Pons (tissue), 1 donor: ENCODE measurements at regions not wholly inside any gene's neighbourhood (a gene's known extent, or its start where the extent isn't known, plus 50 kb on each side); places are given as distances from the start of the nearest gene placed in this dataset.
"Not testable (repeated sequence)": the region's sequence is repeated elsewhere in the genome, so short reads cannot be mapped to it uniquely, and the experiment has no call there.

Experiments used
- DNase-seq: peaks from one replicate; pipeline ENCODE4 v3.0.0-alpha.2; 2016; ENCODE audit warnings: low spot score

DNA sequence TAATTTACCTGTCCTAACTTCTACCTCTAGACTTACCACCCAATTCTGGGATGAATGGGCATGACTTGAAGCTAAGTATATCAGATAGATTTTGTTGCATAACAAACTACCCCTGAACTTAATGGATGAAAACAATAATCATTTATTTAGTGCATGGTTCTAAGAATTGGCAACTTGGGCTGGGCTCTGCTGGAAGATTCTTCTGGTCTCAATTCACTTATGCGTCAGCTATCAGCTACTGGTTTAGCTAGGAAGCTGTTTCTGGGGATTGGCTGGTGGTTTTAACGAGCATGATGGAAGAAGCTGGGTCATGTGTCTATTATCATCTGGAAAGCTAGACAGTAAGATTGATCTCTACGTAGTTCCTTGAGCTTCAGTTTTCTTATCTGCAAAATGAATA is 77.3 kb upstream of the LMCD1 start:
- DNase-seq = no peak

DNA sequence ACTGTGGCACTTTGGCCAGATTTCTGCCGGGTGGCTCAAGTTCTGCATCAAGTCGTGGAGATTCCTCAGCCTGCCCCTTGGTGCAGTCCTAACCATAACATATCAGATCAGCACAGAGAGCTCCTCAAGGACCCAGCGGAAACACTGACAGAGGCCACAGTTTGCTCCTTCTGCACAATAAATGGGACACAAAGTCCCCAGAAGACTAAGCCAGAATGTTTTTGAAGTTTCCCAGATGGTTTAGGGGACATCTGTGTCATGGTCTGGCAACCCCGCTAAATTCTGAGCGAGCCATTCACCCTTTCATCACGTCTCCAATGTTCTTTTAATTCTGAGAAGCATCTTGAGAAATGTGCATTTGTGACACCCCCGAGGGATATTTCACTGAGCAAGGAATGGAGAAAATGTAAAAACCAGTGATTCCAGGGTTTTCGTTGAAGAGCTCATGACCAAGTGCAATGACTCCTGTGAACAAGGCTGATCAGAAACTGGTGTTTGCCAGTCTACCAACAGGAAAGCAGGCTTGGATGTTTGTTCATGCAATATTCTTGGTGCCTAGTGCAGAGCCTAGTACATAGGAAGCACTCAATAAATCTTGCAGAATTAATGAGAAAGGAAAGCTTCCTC is 64.8 kb upstream of the LMCD1 start:
- DNase-seq = no peak

DNA sequence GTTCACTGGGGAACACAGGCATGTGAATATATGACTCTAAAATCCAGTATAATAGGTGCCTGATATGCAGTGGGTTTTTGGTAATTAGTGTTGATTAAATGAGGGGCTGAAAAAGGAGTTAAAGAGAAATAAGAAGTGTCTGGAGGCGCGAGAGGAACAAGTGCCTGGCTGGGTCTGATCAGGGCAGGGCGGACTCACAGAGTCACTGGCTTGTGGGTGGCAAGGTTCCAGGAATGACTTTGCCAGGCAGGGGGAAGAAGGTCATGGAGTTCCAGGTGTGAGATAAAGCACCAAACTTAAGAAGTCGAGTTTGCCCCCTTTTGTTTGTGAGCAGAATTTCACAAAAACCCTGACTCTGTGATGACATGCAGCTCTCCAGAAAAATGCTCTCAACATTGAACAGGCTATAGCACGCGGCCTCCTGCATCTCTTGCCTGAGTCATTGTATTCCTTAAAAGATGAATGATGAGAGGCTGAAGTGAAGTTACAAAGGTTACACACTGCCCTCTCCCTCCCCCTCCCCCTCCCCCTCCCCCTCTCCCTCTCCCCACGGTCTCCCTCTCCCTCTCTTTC is 63.0 kb upstream of the LMCD1 start:
- no peak for DNase-seq

DNA sequence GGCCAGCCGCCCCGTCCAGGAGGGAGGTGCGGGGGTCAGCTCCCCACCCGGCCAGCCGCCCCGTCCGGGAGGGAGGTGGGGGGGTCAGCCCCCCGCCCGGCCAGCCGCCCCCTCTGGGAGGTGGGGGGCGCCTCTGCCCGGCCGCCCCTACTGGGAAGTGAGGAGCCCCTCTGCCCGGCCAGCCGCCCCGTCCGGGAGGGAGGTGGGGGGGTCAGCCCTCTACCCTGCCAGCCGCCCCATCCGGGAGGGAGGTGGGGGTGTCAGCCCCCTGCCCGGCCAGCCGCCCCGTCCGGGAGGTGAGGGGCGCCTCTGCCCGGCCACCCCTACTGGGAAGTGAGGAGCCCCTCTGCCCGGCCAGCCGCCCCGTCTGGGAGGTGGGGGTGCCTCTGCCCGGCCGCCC is 61.5 kb upstream of the LMCD1 start:
- DNase-seq = not testable (repeated sequence)

DNA sequence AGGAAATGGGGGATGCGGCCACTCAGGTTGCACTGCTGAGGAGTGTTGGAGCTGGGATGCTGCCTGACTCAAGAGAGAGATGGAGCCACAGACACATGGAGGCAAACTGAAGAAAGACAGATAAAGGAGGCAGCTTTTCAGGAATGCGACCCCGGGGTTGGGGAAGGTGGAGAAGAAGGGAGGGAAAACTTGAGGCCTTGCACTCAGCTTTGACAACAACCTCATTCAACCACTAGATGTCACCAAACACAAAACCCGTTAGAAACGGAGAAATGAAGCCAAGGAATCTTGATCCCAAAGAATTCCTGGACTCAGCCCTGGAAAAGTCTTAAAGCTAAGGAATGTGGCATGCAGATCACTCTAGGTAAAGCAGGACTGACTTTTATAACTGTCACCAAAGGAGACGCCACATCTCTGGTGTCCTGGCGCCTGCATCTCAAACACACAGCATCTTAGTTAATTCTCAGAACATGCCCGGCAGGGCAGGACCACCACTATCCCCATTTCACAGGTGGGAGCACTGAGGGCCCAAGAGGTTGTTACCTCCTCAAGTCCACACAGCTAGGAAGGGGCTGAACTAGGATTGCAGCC is 59.6 kb upstream of the LMCD1 start:
- DNase-seq = peak; percentile 82

DNA sequence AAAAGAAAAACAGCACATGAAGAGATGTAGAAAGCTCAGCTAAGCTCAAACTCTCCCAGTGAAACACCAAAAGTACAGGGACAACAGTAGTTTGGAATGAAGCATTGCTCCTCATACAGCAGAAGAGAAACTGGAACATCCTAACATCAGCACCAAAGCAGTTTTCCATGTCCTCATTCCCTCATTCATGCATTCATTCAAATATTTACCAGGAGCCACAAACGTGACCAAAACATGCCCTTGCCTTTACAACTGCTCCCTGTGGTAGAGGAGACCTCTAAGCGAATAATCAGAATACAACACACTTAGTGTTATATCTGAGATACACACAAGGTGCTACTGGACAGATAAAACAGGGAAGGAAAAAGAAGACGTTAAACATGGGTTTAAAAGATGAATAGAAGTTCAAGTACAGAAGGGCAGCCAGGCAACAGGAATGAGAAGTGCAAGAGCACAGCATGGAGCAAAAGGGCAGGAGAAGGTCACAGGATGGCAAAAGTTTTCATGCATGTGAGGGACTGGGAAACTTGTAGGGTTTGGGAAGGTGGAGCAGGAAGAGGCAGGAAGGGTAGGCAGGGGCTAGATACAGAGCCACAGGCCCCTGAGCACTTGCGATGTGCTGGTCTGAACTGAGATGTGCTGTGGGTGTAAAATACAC is 58.5 kb upstream of the LMCD1 start:
- no peak for DNase-seq

DNA sequence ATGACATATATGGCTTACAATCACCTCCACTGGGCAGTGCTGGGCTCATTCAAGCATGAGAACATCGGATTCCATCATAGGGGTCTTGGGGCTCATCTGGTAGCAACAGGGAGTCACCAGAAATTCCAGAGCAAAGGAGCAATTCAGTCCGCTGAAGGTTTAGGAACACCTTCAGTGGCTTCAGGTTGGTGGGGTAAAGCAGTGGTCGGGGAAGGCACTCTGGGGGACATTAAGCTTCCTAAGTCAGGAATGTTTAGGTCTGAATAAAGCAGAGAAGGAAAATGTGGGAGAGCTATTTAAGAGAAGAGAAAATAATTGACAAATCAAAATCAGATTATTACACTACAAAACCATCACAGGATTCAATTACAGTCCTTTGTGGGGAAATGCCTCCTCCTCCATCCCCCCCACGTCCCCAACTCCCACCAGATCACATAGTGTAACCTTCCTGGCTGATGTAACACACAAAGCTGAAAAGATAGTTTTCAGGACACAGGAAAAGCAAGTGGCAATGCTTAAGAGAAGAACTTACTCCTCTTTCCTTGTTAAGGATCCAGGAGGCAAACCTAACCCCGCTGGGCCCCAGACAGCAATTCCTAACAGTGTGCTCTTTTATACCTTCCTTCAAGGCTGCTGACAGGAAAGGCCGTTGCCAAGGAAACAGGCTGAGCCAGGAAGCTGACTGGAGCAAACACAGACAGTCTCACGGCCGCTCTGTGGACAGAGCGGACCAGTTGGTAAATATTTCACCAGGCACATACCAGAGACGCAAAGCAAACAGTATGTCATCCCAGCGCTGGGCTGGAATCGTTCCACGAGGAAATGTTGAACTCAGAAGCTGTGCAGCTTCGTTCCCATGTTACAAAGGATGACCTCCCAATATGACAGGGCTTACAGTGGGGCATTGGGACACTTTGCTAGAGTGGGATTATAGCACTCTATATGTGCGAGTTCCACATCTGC is 57.5 kb upstream of the LMCD1 start:
- peak; percentile 86 for DNase-seq

DNA sequence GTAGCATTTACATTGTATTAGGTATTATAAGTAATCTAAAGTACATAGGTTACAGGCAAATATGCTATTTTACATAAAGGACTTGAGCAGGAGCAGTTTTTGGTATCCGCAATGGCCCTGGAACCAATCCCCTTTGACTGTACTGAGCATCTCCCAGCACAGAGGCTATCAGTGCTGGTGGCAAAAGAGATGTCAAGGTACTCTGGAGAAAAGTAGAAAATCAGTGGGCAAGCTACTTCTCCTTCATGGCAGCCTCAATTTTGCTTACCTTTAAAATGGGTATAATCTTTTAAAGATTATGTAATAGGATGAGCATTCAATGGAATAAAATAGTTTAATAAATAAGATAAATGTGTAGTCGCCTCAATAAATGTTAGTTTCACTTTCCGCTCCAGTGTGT is 56.7 kb upstream of the LMCD1 start:
- no peak for DNase-seq

DNA sequence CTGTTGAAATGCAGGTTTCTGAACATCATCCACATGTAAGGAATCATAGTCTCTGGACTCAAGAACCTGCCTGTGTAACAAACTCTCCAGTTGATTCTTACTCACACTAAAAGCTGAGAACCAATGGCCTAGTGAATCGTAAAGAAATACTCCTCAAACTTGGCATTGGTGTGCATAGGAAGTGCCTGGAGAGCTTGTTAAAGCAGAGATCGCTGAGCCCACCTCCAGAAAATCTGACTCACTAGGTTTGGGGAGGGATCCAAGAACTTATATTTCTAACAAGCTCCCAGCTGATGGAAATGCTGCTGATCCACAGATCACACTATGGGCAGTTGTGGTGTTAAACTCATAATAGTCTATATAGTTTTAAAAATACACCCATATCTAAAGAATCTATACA is 55.8 kb upstream of the LMCD1 start:
- no peak for DNase-seq

DNA sequence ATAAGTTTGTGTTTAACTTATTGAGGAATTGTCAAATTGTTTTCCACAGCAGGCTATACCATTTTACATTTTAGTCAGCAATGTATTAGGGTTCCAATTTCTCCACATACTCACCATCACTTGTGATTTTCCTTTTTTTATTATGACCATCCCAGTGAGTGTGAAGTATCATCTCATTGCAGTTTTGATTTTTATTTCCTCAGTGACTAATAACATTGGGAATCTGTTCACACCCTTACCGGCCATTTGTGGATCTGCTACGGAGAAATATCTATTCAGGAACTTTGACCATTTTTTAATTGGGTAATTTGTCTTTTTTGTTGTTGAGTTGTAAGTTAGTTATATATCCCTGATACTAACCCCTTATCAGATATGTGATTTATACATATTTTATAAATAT is 54.8 kb upstream of the LMCD1 start:
- no peak for DNase-seq

DNA sequence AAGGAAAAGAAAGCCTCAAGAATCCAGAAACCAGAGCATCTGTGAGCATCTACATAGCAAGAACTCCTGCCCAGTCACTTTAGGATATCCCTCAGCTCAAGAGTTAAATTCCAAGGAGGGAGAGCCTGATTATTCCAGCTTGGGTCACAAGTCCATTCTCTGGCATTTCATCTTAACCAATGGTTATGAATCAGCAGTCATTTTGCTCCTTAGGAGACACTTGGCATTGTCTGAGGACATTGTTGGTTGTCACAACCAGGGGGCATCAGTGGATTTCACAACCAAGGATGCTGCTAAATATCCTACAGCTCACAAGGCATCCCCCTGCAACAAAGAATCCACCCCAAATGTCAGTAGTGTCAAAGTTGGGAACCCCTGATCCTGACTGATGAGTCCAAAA is 51.0 kb upstream of the LMCD1 start:
- DNase-seq = no peak

DNA sequence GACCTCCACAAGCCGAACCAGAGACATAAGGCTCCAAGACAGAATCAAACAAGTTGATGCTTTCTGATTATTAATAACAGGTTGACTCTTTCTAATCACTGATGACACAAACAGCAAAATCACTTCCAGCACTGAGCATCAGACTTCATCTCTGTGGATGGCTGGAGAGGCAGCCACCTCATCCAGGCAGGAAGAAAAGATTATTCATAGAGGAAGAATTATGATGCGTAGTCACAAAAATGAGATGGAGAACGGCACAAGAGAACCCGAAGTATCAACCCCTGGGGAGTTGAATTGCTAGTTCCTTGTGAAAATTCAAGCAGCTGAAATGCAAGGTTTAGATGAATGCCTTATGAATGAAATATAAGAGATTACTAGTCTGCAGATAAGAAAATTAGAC is 49.9 kb upstream of the LMCD1 start:
- no peak for DNase-seq
